MM.1S (cell line): ENCODE measurements at regions not wholly inside any gene's neighbourhood (a gene's known extent, or its start where the extent isn't known, plus 50 kb on each side); places are given as distances from the start of the nearest gene placed in this dataset.

Experiments used
- DNase-seq: peaks from one replicate; pipeline ENCODE4 v3.0.0-alpha.2; 2015
- H2AFZ ChIP-seq: fragments of 300-600 bp; sonication (generic); 2 replicates; pipeline ENCODE4 v1.6.0; 2016; ENCODE audit warnings: antibody characterized with exemption, low read length
- H3F3A ChIP-seq: fragments of 300-600 bp; sonication (generic); 2 replicates; pipeline ENCODE4 v1.6.1; 2016; ENCODE audit warnings: mild to moderate bottlenecking, antibody characterized with exemption, low read length, moderate library complexity, mixed read lengths; ENCODE audit not compliant: insufficient read depth
- H3K27ac ChIP-seq: fragments of 300-600 bp; sonication (generic); 2 replicates; pipeline ENCODE4 v1.5.1; 2016; ENCODE audit warnings: mild to moderate bottlenecking, low read length
- H3K27me3 ChIP-seq: fragments of 300-600 bp; sonication (generic); replicated peaks from 2 replicates; pipeline ENCODE4 v1.6.0; 2016; ENCODE audit warnings: low read length; ENCODE audit not compliant: insufficient read depth
- H3K36me3 ChIP-seq: fragments of 300-600 bp; sonication (generic); replicated peaks from 2 replicates; pipeline ENCODE4 v1.6.1; 2016; ENCODE audit warnings: mild to moderate bottlenecking, low read length, mixed read lengths; ENCODE audit not compliant: insufficient read depth
- H3K4me1 ChIP-seq: fragments of 300-600 bp; sonication (generic); 2 replicates; pipeline ENCODE4 v1.6.1; 2016; ENCODE audit warnings: low read length, mixed read lengths
- H3K4me2 ChIP-seq: fragments of 300-600 bp; sonication (generic); 2 replicates; pipeline ENCODE4 v1.6.0; 2016; ENCODE audit warnings: low read depth, low read length
- H3K4me3 ChIP-seq: fragments of 300-600 bp; sonication (generic); 2 replicates; pipeline ENCODE4 v1.5.1; 2016; ENCODE audit warnings: low read length, mixed read lengths
- H3K79me2 ChIP-seq: fragments of 300-600 bp; sonication (generic); 2 replicates; pipeline ENCODE4 v1.6.1; 2016; ENCODE audit warnings: mixed run types, low read length, mixed read lengths
- H3K9ac ChIP-seq: fragments of 300-600 bp; sonication (generic); 2 replicates; pipeline ENCODE4 v1.6.1; 2016; ENCODE audit warnings: low read length, mixed read lengths
- H3K9me2 ChIP-seq: fragments of 300-600 bp; sonication (generic); replicated peaks from 2 replicates; pipeline ENCODE4 v1.6.1; 2016; ENCODE audit warnings: mild to moderate bottlenecking, low read length, mixed read lengths; ENCODE audit not compliant: insufficient read depth
- H3K9me3 ChIP-seq: fragments of 300-600 bp; sonication (generic); replicated peaks from 2 replicates; pipeline ENCODE4 v1.6.1; 2016; ENCODE audit warnings: mild to moderate bottlenecking, low read length, mixed read lengths; ENCODE audit not compliant: insufficient read depth
- H4K20me1 ChIP-seq: fragments of 300-600 bp; sonication (generic); 2 replicates; pipeline ENCODE4 v1.6.1; 2016; ENCODE audit warnings: mild to moderate bottlenecking, low read length, moderate library complexity, mixed read lengths; ENCODE audit not compliant: insufficient read depth
- CTCF ChIP-seq: fragments of 300-600 bp; sonication (generic); IDR thresholded peaks from 2 replicates; pipeline ENCODE4 v1.5.1; 2016; ENCODE audit warnings: antibody characterized with exemption, low read length, mixed read lengths
- EZH2 ChIP-seq: fragments of 300-600 bp; sonication (generic); optimal IDR thresholded peaks from 2 replicates; pipeline ENCODE3; 2017; ENCODE audit warnings: low read depth, mild to moderate bottlenecking, antibody characterized with exemption, low read length, mixed read lengths
- EZH2phosphoT487 ChIP-seq: fragments of 300-600 bp; sonication (generic); IDR thresholded peaks from 2 replicates; pipeline ENCODE4 v1.6.1; 2018; ENCODE audit warnings: antibody characterized with exemption, low read length

- Histone ChIP-seq H3K36me3 (no peaks in the 10 kb centered on the region), H3K4me2 (no peak overlapping the region), H3K9ac (no peak overlapping the region), H4K20me1 (no peaks in the 10 kb centered on the region), H3K9me3 (no peaks in the 10 kb centered on the region), H3K27me3 (peaks cover 15% of the 10 kb centered on the region), H3K27ac (no peak overlapping the region), H3K79me2 (no peaks in the 10 kb centered on the region), H3K4me1 (peaks cover 5% of the 10 kb centered on the region; the same call in 1 of the 2 replicates), H2AFZ (no peak overlapping the region), H3K9me2 (no peaks in the 10 kb centered on the region), H3F3A (peaks cover 11% of the 10 kb centered on the region), H3K4me3 (no peak overlapping the region)
- no peak for TF ChIP-seq CTCF
- no peak for TF ChIP-seq EZH2phosphoT487
- no peak for TF ChIP-seq EZH2
- DNase-seq: no peak
Observed at GRCh38 chr6:105884426-105884825, 201.7 kb upstream of the PRDM1 start.

- Histone ChIP-seq H3K4me2 (no peak overlapping the region), H2AFZ (no peak overlapping the region), H3K9me3 (no peaks in the 10 kb centered on the region), H3K79me2 (no peaks in the 10 kb centered on the region), H3K27ac (no peak overlapping the region), H3K4me3 (no peak overlapping the region), H3K4me1 (peaks cover 6% of the 10 kb centered on the region; the same call in 1 of the 2 replicates), H3K9ac (no peak overlapping the region), H3K36me3 (no peaks in the 10 kb centered on the region), H3K9me2 (no peaks in the 10 kb centered on the region), H3K27me3 (peaks cover 19% of the 10 kb centered on the region), H4K20me1 (no peaks in the 10 kb centered on the region), H3F3A (peaks cover 11% of the 10 kb centered on the region)
- DNase-seq: no peak
- TF ChIP-seq EZH2phosphoT487 (no peak), EZH2 (no peak), CTCF (no peak)
Observed at GRCh38 chr6:105884011-105884410, 202.1 kb upstream of the PRDM1 start.

GRCh38 chr6:105882828-105883227 is 203.3 kb upstream of the PRDM1 start:
- Histone ChIP-seq H3K9ac (no peak overlapping the region), H3K4me3 (no peak overlapping the region), H4K20me1 (no peaks in the 10 kb centered on the region), H2AFZ (no peak overlapping the region), H3K27ac (no peak overlapping the region), H3K4me2 (no peak overlapping the region), H3K9me2 (no peaks in the 10 kb centered on the region), H3F3A (peaks cover 11% of the 10 kb centered on the region), H3K9me3 (no peaks in the 10 kb centered on the region), H3K4me1 (peaks cover 6% of the 10 kb centered on the region; the same call in 1 of the 2 replicates), H3K36me3 (no peaks in the 10 kb centered on the region), H3K79me2 (no peaks in the 10 kb centered on the region), H3K27me3 (peaks cover 24% of the 10 kb centered on the region)
- DNase-seq: no peak
- TF ChIP-seq EZH2phosphoT487 (no peak), CTCF (no peak), EZH2 (no peak)
